ENCODE measurements at regions not wholly inside any gene's neighbourhood (a gene's known extent, or its start where the extent isn't known, plus 50 kb on each side); places are given as distances from the start of the nearest gene placed in this dataset.

DNA sequence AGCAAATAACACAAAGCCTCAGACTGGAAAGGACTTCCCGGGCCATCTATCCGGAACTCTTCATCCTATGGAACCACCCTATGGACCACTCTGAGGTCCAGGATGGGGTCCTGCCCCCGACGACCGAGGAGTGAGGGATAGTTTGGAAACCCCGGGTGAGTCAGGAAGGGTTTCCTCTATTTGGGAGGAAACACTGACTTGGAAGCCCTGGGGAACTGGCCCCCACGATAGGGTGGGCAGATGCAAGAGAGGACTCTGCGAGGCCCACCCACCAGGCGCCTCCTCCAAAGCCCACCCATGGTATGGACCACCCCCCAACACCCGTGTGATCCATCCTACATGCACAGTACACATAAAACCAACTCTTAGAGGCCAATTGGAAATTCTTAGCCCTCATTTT lies 69.4 kb downstream of the CPN2 start:
- no peak overlapping the region for H3K27ac ChIP-seq (ENCODE audit: low read length)
- no peaks in the 10 kb centered on the region for H3K9me3 ChIP-seq (ENCODE audit: low read length)
- H3K79me2 ChIP-seq (replicated peaks; ENCODE audit: insufficient read depth, low read length) = no peaks in the 10 kb centered on the region
- H3K9me2 ChIP-seq (ENCODE audit: insufficient read depth, low read length) = no peaks in the 10 kb centered on the region
- TF ChIP-seq MXI1 (conservative IDR thresholded peaks at IDR 0.05; ENCODE audit: poor library complexity, severe bottlenecking) = no peak
- no peak for TF ChIP-seq EP300 (conservative IDR thresholded peaks at IDR 0.05; ENCODE audit: poor library complexity, severe bottlenecking)
- TF ChIP-seq SMC3 (conservative IDR thresholded peaks at IDR 0.05; ENCODE audit: poor library complexity) = no peak
- TF ChIP-seq, protein P1, sequence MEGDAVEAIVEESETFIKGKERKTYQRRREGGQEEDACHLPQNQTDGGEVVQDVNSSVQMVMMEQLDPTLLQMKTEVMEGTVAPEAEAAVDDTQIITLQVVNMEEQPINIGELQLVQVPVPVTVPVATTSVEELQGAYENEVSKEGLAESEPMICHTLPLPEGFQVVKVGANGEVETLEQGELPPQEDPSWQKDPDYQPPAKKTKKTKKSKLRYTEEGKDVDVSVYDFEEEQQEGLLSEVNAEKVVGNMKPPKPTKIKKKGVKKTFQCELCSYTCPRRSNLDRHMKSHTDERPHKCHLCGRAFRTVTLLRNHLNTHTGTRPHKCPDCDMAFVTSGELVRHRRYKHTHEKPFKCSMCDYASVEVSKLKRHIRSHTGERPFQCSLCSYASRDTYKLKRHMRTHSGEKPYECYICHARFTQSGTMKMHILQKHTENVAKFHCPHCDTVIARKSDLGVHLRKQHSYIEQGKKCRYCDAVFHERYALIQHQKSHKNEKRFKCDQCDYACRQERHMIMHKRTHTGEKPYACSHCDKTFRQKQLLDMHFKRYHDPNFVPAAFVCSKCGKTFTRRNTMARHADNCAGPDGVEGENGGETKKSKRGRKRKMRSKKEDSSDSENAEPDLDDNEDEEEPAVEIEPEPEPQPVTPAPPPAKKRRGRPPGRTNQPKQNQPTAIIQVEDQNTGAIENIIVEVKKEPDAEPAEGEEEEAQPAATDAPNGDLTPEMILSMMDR (IDR thresholded peaks at IDR 0.05; ENCODE audit: poor library complexity, severe bottlenecking) = no peak
- no peak for TF ChIP-seq EZH2 (IDR thresholded peaks at IDR 0.05; ENCODE audit: borderline replicate concordance, insufficient read depth, low read length, poor library complexity, severe bottlenecking)
- TF ChIP-seq RAD21 (conservative IDR thresholded peaks at IDR 0.05) = no peak
- TF ChIP-seq, protein P2, sequence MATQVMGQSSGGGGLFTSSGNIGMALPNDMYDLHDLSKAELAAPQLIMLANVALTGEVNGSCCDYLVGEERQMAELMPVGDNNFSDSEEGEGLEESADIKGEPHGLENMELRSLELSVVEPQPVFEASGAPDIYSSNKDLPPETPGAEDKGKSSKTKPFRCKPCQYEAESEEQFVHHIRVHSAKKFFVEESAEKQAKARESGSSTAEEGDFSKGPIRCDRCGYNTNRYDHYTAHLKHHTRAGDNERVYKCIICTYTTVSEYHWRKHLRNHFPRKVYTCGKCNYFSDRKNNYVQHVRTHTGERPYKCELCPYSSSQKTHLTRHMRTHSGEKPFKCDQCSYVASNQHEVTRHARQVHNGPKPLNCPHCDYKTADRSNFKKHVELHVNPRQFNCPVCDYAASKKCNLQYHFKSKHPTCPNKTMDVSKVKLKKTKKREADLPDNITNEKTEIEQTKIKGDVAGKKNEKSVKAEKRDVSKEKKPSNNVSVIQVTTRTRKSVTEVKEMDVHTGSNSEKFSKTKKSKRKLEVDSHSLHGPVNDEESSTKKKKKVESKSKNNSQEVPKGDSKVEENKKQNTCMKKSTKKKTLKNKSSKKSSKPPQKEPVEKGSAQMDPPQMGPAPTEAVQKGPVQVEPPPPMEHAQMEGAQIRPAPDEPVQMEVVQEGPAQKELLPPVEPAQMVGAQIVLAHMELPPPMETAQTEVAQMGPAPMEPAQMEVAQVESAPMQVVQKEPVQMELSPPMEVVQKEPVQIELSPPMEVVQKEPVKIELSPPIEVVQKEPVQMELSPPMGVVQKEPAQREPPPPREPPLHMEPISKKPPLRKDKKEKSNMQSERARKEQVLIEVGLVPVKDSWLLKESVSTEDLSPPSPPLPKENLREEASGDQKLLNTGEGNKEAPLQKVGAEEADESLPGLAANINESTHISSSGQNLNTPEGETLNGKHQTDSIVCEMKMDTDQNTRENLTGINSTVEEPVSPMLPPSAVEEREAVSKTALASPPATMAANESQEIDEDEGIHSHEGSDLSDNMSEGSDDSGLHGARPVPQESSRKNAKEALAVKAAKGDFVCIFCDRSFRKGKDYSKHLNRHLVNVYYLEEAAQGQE (IDR thresholded peaks at IDR 0.05; ENCODE audit: borderline replicate concordance) = no peak
- no peak for TF ChIP-seq TAF1 (IDR thresholded peaks at IDR 0.05; ENCODE audit: low read depth)
- TF ChIP-seq POLR2AphosphoS5 (IDR thresholded peaks at IDR 0.05) = no peak
- no peaks in the 10 kb centered on the region for H3K27me3 ChIP-seq (ENCODE audit: insufficient read depth, low read depth, low read length)
- H3F3A ChIP-seq (ENCODE audit: insufficient read depth, low read length, poor library complexity, severe bottlenecking) = no peaks in the 10 kb centered on the region
- H4K20me1 ChIP-seq (ENCODE audit: insufficient read depth) = no peaks in the 10 kb centered on the region
- H2AFZ ChIP-seq (ENCODE audit: low read depth, low read length) = no peak overlapping the region
- no peak overlapping the region for H3K9ac ChIP-seq (ENCODE audit: low read length)
- no peaks in the 10 kb centered on the region for H3K36me3 ChIP-seq (ENCODE audit: insufficient read depth, low read length)
- no peak overlapping the region for H3K4me2 ChIP-seq (ENCODE audit: low read length)
- no peak overlapping the region for H3K4me3 ChIP-seq (ENCODE audit: low read length)

DNA sequence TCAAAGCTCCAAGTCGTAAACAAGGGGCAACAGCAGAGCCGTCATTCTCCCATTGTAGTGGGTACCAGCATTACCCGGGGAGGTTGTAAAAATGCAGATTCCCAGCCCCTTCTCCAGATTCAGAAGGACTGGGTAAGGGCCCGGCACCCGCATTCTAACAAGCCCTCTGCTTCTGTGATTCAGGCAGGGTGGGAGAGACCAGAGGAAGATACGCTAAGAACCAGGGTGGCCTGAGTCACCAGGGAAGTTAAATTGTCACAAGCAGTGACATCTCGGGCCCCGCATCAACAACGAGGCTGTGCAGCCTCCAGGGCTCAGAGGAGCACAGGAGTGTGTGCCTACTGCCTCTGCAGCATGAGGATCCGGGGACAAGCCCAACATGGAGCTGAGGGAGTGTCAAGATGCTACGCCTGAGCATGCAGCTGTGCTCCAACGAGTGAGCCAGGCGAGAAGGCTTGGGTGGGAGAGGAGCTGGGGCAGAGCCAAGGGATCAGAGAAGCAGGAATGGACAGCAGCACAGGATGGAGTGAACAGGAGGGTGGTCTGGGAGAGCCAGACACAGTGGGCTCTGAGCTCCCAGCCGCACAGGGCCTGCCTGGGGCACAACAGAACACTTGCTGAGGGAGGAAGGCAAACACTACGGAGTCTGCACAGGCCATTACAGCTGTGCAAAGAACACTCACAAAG lies 68.5 kb downstream of the CPN2 start:
- Histone ChIP-seq H3K4me2 (ENCODE audit: low read length) (no peak overlapping the region), H3K9me3 (ENCODE audit: low read length) (no peaks in the 10 kb centered on the region), H3K36me3 (ENCODE audit: insufficient read depth, low read length) (no peaks in the 10 kb centered on the region), H3K27ac (ENCODE audit: low read length) (no peak overlapping the region), H4K20me1 (ENCODE audit: insufficient read depth) (no peaks in the 10 kb centered on the region), H2AFZ (ENCODE audit: low read depth, low read length) (no peak overlapping the region), H3K4me3 (ENCODE audit: low read length) (no peak overlapping the region), H3K79me2 (replicated peaks; ENCODE audit: insufficient read depth, low read length) (no peaks in the 10 kb centered on the region), H3F3A (ENCODE audit: insufficient read depth, low read length, poor library complexity, severe bottlenecking) (no peaks in the 10 kb centered on the region), H3K27me3 (ENCODE audit: insufficient read depth, low read depth, low read length) (no peaks in the 10 kb centered on the region), H3K9ac (ENCODE audit: low read length) (no peak overlapping the region), H3K9me2 (ENCODE audit: insufficient read depth, low read length) (no peaks in the 10 kb centered on the region)
- TF ChIP-seq, protein P2 (IDR thresholded peaks at IDR 0.05; ENCODE audit: borderline replicate concordance) = no peak
- TF ChIP-seq, protein P1 (IDR thresholded peaks at IDR 0.05; ENCODE audit: poor library complexity, severe bottlenecking) = no peak
- TF ChIP-seq MXI1 (conservative IDR thresholded peaks at IDR 0.05; ENCODE audit: poor library complexity, severe bottlenecking) (no peak), POLR2AphosphoS5 (IDR thresholded peaks at IDR 0.05) (no peak), TAF1 (IDR thresholded peaks at IDR 0.05; ENCODE audit: low read depth) (no peak), EZH2 (IDR thresholded peaks at IDR 0.05; ENCODE audit: borderline replicate concordance, insufficient read depth, low read length, poor library complexity, severe bottlenecking) (no peak), EP300 (conservative IDR thresholded peaks at IDR 0.05; ENCODE audit: poor library complexity, severe bottlenecking) (no peak), SMC3 (conservative IDR thresholded peaks at IDR 0.05; ENCODE audit: poor library complexity) (no peak), RAD21 (conservative IDR thresholded peaks at IDR 0.05) (no peak)

Data from neural cell (in vitro differentiated cells).